ENCODE measurements at regions not wholly inside any gene's neighbourhood (a gene's known extent, or its start where the extent isn't known, plus 50 kb on each side); places are given as distances from the start of the nearest gene placed in this dataset.

DNA sequence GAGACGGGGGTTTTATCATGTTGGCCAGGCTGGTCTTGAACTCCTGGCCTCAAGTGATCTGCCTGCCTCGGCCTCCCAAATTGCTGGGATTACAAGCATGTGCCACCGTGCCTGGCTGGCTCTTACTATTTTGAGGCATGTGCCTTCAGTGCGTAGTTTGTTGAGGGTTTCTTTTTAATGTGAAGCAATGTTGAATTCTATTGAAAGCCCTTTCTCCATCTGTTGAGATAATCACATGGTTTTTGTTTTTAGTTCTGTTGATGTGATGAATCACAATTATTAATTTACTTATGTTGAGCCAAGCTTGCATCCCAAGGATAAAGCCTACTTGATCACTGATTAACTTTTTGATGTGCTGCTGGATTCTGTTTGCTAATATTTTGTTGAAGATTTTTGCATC, 290.9 kb downstream of the KCNRG start:
- TF ChIP-seq, protein P1, sequence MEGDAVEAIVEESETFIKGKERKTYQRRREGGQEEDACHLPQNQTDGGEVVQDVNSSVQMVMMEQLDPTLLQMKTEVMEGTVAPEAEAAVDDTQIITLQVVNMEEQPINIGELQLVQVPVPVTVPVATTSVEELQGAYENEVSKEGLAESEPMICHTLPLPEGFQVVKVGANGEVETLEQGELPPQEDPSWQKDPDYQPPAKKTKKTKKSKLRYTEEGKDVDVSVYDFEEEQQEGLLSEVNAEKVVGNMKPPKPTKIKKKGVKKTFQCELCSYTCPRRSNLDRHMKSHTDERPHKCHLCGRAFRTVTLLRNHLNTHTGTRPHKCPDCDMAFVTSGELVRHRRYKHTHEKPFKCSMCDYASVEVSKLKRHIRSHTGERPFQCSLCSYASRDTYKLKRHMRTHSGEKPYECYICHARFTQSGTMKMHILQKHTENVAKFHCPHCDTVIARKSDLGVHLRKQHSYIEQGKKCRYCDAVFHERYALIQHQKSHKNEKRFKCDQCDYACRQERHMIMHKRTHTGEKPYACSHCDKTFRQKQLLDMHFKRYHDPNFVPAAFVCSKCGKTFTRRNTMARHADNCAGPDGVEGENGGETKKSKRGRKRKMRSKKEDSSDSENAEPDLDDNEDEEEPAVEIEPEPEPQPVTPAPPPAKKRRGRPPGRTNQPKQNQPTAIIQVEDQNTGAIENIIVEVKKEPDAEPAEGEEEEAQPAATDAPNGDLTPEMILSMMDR (IDR thresholded peaks at IDR 0.05), result no peak
- TF ChIP-seq POLR2A (IDR thresholded peaks at IDR 0.05), result no peak
